ENCODE measurements at regions not wholly inside any gene's neighbourhood (a gene's known extent, or its start where the extent isn't known, plus 50 kb on each side); places are given as distances from the start of the nearest gene placed in this dataset.
A peak's percentile ranks its signal among the peaks of the same experiment; 100 is the strongest.
"Not testable (repeated sequence)": the region's sequence is repeated elsewhere in the genome, so short reads cannot be mapped to it uniquely, and the experiment has no call there.

DNA sequence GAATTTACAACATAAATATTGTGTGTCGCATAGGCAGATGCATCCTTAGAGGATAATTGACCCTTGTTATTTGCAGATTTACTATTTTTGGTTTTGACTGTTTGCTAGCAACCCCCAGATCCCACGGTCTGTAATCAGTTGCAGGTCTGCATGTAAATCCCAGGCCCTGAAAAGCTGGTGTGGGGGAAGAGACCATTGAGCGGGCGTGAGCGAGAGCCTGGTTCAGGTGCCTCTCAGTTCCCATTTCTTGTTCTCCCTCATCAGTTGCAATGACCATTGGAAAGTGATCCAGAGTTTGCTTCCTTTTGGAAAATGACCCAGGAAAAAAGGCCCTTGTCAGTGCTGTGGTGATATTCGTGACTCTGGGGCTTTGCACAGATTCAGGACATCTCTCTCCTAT, 238.9 kb downstream of the UACA start:
- no peak for DNase-seq (ENCODE audit: low read depth)

DNA sequence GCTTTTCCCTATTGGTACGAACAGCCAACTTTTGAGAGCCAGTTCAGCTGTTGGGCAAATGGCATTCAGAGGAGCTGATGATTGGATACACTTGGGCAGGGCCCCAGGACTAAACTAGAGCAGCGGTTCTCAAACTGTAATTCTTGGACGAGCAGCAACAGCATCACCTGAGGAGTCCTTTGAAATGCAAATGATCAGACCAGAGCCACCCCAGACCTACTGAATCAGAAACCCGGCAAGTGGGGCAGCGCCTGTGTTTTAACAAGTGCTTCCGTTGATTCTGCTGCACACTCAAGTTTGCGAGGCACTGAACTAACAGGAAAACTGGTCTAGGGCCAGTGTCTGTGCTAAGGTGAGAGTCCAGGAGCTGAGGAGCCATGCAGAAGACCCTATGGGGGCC, 239.7 kb downstream of the UACA start:
- DNase-seq (ENCODE audit: low read depth) = no peak

DNA sequence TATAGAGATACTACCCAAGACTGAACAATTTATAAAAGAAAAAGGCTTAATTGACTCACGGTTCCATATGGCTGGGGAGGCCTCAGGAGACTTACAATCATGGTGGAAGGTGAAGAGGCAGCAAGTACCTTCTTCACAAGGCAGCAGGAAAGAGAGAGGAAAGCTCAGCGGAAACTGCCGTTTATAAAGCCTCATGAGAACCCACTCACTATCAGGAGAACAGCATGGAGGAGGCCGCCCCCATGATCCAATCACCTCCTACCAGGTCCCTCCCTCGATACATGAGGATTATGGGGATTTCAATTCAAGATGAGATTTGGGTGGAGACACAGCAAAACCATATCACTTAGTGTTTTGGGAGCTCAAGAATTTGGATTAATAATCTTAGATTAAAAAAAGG, 240.2 kb downstream of the UACA start:
- DNase-seq (ENCODE audit: low read depth) = no peak

DNA sequence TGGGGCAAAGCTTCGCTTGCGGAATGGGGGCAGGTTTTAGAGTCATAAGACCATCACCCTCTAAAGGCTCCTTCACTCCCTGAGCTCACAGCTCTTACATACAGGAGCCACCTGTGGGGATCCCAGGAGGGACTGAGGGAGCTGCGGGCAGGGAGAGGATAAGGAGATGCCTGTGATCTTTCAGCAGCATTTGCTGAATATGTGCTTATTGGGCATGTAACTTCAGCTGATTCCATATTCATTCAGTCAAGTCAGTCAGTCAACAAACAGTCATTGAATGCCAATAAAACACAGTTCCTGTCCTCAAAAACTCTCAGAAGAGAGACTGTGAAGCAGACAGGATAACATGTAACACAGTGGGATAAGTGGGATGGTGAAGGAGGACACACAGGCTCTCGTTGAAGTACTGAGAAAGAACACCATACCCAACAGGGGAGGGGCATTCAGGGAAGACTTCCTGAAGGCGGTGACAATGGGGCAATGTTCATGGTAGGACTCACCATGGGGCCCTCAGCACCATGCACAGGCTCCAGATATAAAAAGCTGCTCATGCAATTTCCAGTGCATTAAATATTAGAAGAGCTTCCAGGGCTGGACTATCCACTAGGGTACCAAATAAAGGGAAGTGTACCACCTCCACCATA, 240.9 kb downstream of the UACA start:
- no peak for DNase-seq (ENCODE audit: low read depth)

DNA sequence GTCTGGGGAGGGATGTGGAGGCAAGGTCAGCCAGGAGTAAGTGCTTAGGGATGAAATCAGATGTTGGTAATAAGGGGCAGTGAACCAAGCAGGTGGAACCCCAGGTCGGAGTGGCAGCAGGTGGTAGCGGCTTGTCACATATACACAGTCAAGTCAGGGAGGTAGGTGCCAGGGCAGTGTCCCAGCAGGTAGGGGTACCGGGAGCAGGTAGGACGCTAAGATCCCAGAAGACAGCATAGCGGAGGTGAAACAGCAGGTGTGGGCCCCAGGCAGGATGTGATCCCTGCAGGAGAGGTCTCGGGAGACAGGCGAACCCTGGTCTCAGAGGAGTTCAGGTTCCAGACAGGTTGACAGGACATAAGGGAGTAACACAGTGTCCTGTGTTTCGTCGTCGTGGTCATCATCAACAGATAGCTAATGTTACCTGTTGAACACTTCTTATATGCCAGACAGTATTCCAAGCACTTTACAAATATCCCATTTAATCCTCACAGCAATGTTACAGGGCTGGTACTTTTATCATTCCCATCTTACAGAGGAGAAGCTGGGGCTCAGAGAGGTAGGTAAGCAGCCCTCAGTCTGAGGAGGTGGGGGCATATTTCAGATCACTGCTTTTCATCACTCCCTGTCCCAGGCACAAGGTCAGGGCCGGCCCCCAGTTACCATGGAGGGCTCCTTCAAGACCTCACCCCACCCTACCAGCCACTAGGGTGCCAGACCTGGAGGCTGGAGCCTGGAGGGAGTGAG, 241.6 kb downstream of the UACA start:
- no peak for DNase-seq (ENCODE audit: low read depth)

DNA sequence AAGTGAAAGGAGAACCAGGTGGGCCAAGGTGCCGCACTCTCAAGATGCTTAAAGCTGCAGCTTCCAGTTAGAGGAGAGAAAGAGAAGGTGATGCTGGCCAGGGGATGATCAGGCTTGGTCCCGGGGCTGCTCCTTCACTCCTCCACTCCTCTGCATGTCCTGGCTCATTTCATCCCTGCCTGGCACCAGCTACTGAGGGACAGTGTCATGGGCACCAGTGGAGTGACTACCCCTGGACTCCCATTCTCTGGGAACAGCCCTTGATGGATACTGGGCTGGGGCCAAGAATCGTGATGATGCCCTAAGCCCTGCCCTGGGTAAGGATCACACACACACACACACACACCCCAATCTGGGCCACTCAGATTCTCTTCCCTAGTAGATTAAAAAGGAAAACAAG, 243.7 kb downstream of the UACA start:
- no peak for DNase-seq (ENCODE audit: low read depth)

DNA sequence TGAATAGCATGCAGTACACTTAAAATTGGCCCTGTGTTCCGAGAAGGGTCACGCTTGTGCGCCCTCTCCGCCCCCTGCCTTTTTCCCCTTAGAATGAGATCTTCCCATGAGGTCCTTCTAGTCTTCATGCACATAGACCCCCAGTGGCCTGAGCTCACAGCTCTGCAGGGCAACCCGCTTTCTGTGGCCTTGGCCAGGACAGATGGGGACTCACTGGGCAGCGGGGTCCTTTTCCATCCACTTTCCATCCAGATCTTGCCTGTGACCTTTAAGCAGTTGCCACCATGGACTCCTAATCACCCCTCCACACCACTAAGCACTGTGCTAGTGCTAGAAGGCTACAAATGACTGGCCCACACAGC, 244.4 kb downstream of the UACA start:
- DNase-seq (ENCODE audit: low read depth) = no peak

DNA sequence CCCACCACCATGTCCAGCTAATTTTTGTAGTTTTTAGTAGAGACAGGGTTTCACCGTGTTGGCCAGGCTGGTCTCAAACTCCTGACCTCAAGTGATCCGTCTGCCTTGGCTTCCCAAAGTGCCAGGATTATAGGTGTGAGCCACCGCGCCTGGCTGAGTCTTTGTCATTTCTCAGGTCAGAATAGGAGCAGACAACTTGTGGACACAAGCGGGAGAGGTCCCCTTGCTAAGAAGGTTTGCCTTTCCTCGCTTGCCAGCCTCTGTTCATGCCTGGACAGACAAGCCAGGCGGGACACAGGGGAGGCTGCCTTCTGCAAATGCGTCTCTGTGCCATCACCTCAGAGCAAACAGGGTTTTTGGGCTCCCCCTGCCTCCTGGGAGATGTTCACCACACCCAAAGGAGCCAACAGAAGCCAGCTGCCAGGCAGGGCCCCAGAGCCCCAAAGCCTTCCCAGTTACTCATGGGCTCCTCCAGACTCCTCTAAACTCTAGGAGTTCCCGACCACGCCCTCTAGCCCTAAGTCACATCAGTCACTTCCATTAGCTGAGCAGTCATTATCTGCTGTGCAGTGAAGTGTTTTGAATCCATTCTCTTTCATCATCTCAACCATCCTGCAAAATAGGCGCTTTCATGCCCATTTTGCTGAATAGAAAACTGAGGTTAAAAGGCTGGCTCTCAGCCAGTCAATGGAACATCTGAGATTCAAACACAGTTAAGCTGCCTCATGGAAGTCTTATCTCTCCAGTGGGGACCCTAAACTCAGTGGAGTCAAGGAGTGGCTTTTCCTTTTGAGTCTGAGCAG, 245.0 kb downstream of the UACA start:
- DNase-seq (ENCODE audit: low read depth) = no peak

DNA sequence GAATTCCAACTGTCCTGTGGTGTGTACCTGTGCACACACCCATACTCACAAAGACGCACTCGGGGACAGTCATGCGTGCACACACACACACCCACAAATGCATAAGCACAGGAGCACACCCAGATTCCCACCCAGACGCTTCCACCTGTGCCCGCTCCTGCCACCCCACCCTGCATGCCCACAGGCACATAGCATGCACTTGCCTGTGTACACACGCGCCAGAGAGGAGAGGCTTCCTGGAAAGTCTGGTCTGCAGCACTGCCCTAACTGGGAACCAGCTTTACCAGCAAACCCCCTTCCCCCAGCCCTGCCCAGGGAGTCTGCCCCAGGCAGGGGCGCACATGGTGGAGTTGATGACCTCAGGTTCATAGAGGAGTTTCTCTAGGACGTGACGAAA, 246.2 kb downstream of the UACA start:
- no peak for DNase-seq (ENCODE audit: low read depth)

DNA sequence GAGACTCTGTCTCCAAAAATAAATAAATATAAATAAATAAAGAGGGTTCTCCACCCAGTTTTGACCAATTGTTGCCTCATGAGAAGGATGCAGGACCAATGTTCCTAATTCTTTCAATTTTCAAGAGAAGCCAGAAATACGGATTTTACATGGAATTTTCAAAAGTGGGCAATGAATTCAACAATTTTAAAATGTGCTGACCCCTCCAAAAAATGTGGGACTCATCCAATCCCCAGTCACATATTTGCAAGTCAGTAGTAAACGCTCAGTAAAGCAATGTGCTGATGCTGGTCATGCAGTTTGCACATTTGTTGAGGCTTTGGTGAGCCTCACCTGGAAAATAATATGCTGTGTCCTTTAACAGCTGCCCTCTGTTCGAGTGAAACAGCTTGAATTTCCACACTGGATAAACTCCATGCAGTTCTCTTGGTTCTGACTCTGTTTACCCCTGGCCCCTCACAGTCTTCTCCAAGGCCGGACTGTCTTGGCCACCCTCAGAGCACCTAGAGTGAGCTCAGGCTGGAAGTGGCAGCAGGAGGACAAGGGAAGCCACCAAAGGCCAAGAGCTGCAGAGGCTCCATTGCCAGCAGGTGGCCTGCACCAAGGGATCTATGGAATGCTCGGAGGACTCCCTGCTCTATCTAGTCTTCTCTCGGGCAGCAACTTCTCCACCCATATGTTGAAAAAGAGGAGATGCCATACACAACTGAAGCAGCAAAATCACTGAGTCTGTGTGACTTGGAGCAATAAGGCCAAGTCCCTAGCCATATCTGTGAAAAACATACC, 246.8 kb downstream of the UACA start:
- DNase-seq (ENCODE audit: low read depth) = no peak

DNA sequence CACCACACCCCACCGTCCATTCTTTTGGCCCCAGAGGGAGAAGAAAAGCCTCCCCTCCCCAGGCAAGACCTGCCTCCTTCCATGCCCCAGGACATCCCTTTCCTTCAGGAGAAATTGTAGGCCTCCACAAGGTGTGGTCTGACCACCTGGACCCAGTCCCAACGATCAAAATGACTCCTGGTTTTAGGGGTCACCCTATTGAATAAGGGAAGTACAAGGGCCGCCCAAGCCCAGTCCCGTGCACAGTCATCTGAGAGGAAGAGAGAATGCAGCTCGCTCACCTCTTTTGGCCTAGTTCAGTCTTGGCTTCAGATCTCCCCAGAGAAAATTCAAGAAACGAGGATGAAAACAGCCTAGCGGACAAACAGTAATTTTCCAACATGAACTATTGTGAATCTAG, 249.1 kb downstream of the UACA start:
- DNase-seq (ENCODE audit: low read depth) = no peak

DNA sequence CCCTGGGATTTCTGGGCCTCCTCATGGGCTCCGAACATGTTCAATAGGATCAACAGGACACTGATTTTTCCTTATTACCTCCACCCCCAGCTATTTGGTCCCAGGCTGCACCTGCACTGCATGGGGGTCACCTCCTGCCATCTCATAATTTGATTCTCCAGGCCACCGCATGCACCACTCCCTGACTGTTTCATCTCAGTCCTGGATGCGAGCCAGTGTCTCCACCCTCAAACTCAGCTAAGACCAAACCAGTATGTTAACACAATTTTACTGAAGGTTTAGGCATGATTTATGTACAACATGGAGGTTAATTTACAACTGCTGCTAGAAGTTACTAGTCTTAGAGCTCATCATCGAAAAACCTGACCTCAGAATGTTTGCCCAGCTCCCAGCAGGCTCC, 249.5 kb downstream of the UACA start:
- DNase-seq (ENCODE audit: low read depth) = no peak

DNA sequence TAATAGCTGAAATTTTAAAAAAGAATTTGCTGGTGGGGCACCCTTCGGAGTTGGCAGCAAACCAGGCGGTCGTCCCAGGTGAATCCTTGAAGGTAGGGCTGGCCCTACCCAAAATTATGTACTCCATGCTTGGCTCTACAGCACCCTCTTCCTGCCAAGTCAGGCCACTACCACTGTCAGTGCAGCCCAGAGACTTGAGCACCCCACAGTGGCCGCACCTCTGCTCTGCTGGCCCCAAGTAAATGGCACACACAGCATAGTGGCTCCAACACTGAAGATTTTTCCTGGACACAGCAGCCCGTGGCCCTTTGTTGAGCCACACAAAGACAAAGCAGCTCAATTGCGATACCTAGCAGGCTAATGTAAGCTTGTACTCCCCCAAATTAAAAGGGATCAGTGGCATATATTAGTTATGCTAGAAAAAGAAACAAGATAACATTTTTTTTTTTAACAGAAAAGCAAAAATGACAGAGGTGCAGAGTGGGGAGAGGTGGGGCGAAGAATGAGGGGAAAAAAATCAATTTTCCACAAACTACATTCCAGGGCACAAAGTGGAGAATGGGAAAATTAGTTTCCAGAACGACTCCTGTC, 250.5 kb downstream of the UACA start:
- no peak for DNase-seq (ENCODE audit: low read depth)

DNA sequence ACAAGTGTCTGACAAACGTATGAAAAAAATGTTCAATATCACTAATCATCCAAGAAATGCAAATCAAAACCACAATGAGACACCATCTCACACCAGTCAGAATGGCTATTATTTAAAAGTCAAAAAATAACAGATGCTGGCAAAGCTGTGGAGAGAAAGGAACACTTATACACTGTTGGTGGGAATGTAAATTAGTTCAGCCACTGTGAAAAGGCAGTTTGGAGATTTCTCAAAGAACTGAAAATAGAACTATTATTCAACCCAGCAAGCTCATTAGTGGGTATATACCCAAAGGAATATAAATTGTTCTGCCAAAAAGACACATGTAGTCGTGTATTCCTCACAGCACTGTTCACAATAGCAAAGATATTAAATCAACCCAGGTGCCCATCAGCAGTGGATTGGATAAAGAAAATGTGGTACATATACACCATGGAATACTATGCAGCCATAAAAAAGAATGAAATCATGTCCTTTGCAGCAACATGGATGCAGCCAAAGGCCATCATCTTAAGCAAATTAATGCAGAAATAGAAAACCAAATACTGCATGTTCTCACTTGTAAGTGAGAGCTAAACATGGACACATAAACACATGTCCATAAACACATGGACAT, 251.3 kb downstream of the UACA start:
- DNase-seq (ENCODE audit: low read depth) = not testable (repeated sequence)

DNA sequence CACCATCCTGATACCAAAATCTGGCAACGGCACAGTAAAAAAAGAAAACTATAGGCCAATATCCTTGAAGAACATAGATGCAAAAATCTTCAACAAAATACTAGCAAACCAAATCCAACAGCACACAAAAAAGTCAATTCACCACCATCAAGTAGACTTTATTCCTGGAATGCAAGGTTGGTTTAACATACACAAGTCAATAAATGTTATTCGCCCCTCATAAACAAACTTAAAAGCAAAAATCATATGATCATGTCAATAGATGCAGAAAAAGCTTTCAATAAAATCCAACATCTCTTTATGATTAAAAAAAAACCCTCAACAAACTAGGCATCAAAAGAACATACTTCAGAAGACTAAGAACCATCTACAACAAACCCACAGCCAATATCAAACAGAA, 252.9 kb downstream of the UACA start:
- no peak for DNase-seq (ENCODE audit: low read depth)

DNA sequence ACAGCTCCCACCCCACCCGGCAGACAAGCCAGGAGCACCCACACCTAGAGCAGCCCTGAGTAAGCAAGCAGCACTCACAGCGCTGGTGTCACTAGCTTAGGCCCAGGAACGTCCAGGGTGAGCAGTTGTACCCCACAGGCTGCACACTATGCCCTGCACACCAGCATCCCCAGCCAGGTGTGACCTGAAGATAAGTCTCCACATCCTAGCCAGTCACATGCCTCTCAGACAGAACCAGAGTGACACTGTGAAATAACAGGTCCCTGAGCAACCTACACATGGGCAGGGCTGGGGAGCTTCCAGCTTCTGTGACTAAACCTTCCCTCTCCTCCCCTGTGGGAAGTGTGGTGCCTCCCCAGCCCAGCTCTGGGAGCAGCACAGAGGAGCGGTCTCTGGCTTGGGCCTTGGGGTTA, 253.6 kb downstream of the UACA start:
- no peak for DNase-seq (ENCODE audit: low read depth)

DNA sequence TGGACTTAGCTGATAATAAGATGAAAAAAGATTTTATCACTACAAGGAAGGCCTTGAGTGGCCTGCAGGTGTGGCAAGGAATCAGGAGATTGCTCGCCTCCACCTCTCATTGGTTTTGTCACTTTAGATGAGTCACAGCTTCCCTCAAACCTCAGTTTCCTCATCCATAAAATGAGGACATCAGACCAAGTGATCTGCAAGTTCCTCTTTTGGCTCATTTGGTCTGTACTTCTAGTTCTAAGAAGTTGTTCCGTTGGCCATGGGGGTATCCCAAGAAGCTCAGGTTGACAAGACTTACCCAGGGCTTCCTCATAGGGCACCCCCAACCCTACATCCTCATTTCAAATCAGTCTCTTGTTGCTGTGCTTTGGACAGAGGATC, 254.1 kb downstream of the UACA start:
- no peak for DNase-seq (ENCODE audit: low read depth)

DNA sequence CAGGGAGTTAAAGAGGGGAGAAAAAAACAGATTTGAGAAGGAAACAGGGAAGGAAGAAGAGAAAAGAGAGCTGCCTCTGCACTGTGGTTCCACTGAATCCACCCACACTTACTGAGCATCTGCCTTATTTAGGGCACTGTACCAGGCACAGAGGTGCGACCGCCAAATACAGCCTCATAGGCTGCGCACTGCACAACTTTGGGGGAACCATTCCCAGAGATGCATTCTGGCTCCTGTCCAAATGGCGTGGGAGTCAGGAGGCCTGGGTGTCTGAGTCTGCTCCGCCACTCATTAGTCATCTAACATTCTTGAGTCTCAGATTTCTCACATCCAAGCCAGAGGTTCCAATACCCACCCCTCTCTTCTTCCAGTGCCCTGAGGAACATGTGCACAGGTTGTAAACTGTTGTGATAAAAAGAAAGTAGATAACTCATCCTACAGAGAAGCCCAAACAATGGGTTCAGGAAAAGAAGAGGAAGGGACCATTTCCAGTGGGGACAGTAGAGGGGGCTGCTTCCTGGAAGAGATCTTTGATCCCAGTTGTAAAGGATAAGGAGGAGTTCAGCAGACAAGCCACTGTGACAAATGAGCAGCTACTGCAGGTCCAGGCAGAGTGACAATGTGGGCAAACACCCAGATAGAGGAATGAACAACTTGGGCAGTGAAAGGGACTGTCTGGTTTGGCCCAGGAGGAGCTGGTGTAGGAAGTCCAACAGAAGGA, 254.6 kb downstream of the UACA start:
- peak; percentile 64 for DNase-seq (ENCODE audit: low read depth)

DNA sequence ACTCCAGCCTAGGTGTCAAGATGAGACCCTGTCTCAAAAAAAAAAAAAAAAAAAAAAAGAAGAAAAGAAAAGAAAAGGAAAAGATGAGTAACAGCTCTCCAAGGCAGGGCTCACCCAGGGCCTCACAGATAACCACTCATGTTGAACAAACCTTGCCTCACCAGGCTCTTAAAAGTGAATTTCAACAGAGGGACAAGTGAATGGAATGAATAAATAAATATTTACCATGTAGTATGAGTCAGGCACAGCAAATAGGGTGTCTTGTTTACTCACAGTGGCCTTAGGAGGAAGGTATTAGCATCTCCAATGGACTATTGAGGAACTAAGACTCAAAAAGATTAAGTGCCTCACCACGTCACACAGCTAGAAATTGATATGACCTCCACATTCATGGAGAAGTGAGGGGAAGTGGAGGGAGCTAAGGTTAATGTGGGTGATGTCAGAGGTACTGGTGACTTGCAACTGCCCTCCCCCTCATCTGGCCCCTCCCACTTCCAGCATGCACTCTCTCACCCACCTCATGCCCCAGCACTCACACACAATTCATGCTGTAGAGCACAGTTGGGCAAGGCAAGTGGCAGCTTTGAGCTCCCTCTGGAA, 255.5 kb downstream of the UACA start:
- no peak for DNase-seq (ENCODE audit: low read depth)
